ENCODE measurements at regions not wholly inside any gene's neighbourhood (a gene's known extent, or its start where the extent isn't known, plus 50 kb on each side); places are given as distances from the start of the nearest gene placed in this dataset.

GRCh38 chr4:34791209-34791608 is 1453.1 kb downstream of the ARAP2 start:
- DNase-seq (ENCODE audit: low read depth): no peak
- no peak overlapping the region for H3K4me3 ChIP-seq (ENCODE audit: low read depth, low read length)
- TF ChIP-seq, protein P1, sequence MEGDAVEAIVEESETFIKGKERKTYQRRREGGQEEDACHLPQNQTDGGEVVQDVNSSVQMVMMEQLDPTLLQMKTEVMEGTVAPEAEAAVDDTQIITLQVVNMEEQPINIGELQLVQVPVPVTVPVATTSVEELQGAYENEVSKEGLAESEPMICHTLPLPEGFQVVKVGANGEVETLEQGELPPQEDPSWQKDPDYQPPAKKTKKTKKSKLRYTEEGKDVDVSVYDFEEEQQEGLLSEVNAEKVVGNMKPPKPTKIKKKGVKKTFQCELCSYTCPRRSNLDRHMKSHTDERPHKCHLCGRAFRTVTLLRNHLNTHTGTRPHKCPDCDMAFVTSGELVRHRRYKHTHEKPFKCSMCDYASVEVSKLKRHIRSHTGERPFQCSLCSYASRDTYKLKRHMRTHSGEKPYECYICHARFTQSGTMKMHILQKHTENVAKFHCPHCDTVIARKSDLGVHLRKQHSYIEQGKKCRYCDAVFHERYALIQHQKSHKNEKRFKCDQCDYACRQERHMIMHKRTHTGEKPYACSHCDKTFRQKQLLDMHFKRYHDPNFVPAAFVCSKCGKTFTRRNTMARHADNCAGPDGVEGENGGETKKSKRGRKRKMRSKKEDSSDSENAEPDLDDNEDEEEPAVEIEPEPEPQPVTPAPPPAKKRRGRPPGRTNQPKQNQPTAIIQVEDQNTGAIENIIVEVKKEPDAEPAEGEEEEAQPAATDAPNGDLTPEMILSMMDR (IDR thresholded peaks at IDR 0.05; ENCODE audit: control insufficient read depth, extremely low read depth, insufficient read depth): no peak

- DNase-seq (ENCODE audit: low read depth): no peak
- TF ChIP-seq, protein P1 (IDR thresholded peaks at IDR 0.05; ENCODE audit: control insufficient read depth, extremely low read depth, insufficient read depth): no peak
- no peak overlapping the region for H3K4me3 ChIP-seq (ENCODE audit: low read depth, low read length)
Measured at GRCh38 chr4:34800953-34801352, 1443.4 kb downstream of the ARAP2 start.

DNA sequence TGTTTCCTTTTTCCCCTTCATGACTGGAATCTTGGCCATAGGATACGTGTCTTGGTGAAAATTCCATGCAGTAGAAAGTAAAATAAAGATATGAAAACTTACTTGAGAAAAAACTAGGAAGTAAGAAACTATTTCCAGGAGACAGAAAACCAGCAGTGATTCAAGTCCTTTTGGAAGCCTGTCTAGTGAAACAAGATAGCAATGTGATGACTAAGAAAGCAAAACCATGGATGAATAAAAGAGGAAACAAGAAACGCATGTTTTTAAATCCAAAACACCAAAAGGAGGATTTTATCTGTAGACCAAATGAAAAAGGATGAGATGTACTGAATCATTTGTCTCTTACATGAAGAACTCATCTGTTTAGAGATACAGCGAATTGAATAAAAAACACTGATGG is 1430.0 kb downstream of the ARAP2 start:
- no peak overlapping the region for H3K4me3 ChIP-seq (ENCODE audit: low read depth, low read length)
- TF ChIP-seq, protein P1 (IDR thresholded peaks at IDR 0.05; ENCODE audit: control insufficient read depth, extremely low read depth, insufficient read depth): no peak
- no peak for DNase-seq (ENCODE audit: low read depth)

DNA sequence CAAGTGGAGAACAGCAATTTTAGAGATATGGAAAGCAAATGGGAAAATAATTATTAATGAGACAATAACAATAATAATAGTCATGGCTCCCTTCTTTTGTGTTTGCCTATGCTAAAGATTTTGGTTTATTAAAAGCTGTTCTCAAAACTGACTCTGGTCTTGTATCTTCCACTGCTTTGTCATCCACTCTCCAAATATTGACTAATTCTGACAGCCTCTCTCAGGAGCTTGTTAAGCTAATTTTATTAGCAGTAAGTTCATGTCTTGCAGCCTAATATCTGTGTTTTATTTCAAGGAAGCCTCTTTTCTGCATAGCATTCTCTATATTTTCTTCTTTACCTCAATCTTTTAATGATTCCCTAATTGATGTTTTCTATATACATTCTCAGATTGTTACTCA is 1419.8 kb downstream of the ARAP2 start:
- DNase-seq (ENCODE audit: low read depth): no peak
- TF ChIP-seq, protein P1 (IDR thresholded peaks at IDR 0.05; ENCODE audit: control insufficient read depth, extremely low read depth, insufficient read depth): no peak
- no peak overlapping the region for H3K4me3 ChIP-seq (ENCODE audit: low read depth, low read length)

GRCh38 chr4:34826660-34827059 is 1417.7 kb downstream of the ARAP2 start:
- no peak for DNase-seq (ENCODE audit: low read depth)
- no peak overlapping the region for H3K4me3 ChIP-seq (ENCODE audit: low read depth, low read length)
- TF ChIP-seq, protein P1 (IDR thresholded peaks at IDR 0.05; ENCODE audit: control insufficient read depth, extremely low read depth, insufficient read depth): no peak

DNA sequence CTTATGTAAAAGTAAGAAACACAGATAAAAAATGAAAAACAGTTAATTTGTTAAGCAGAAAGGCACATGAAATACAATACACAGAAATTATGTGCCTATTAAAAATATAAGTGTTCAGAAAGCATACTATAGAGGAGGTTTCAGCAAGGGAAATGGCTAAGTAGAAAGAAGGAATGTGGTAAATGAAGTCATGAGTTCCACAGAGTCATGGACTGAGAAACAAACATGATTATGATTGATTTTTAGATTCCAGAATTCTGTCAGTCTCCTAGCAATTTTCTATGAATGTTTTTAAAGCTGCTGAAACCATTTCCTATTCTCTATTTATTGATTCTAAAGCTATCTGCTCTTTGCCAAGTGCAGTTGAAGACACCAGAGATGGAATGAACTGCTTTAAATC is 1398.4 kb downstream of the ARAP2 start:
- TF ChIP-seq, protein P1 (IDR thresholded peaks at IDR 0.05; ENCODE audit: control insufficient read depth, extremely low read depth, insufficient read depth): no peak
- no peak overlapping the region for H3K4me3 ChIP-seq (ENCODE audit: low read depth, low read length)
- no peak for DNase-seq (ENCODE audit: low read depth)

- H3K4me3 ChIP-seq (ENCODE audit: low read depth, low read length): no peak overlapping the region
- DNase-seq (ENCODE audit: low read depth): no peak
- TF ChIP-seq, protein P1 (IDR thresholded peaks at IDR 0.05; ENCODE audit: control insufficient read depth, extremely low read depth, insufficient read depth): no peak
Measured at GRCh38 chr4:34850421-34850820, 1393.9 kb downstream of the ARAP2 start.

Data from LNCaP clone FGC (cell line).